Stimulated activated CD4-positive, alpha-beta T cell treated with anti-CD3 and anti-CD28 coated beads, Interleukin-1b, Interleukin-23, amount 100 ng/mL, for 48 hours (primary cell): ENCODE measurements at regions not wholly inside any gene's neighbourhood (a gene's known extent, or its start where the extent isn't known, plus 50 kb on each side); places are given as distances from the start of the nearest gene placed in this dataset.
A peak's percentile ranks its signal among the peaks of the same experiment; 100 is the strongest.
"Not testable (repeated sequence)": the region's sequence is repeated elsewhere in the genome, so short reads cannot be mapped to it uniquely, and the experiment has no call there.

ENCODE experiments used
- DNase-seq: peaks from one replicate; pipeline ENCODE4 v3.0.0-alpha.2; 2020

GRCh38 chr3:112736805-112737566, 96.0 kb upstream of the CCDC80 start:
- no peak for DNase-seq

- DNase-seq: no peak
Observed at GRCh38 chr3:112736386-112736785, 95.4 kb upstream of the CCDC80 start.

GRCh38 chr3:112735926-112736325, 95.0 kb upstream of the CCDC80 start:
- DNase-seq: no peak

- DNase-seq: peak; percentile 56
Observed at GRCh38 chr3:112734736-112735350, 93.9 kb upstream of the CCDC80 start.

GRCh38 chr3:112734171-112734570, 93.2 kb upstream of the CCDC80 start:
- DNase-seq: no peak

GRCh38 chr3:112730210-112730609, 89.3 kb upstream of the CCDC80 start:
- no peak for DNase-seq

GRCh38 chr3:112721231-112721630, 80.3 kb upstream of the CCDC80 start:
- no peak for DNase-seq

- DNase-seq: no peak
Observed at GRCh38 chr3:112718967-112719366, 78.0 kb upstream of the CCDC80 start.

GRCh38 chr3:112718516-112718915, 77.6 kb upstream of the CCDC80 start:
- no peak for DNase-seq

GRCh38 chr3:112709911-112710310, 69.0 kb upstream of the CCDC80 start:
- DNase-seq: no peak

- DNase-seq: no peak
Observed at GRCh38 chr3:112699436-112699978, 58.6 kb upstream of the CCDC80 start.

- DNase-seq: not testable (repeated sequence)
Observed at GRCh38 chr3:112698442-112698841, 57.5 kb upstream of the CCDC80 start.

- not testable (repeated sequence) for DNase-seq
Observed at GRCh38 chr3:112696244-112696643, 55.3 kb upstream of the CCDC80 start.

GRCh38 chr3:112695377-112696108, 54.6 kb upstream of the CCDC80 start:
- not testable (repeated sequence) for DNase-seq

GRCh38 chr3:112694906-112695305, 54.0 kb upstream of the CCDC80 start:
- not testable (repeated sequence) for DNase-seq

- DNase-seq: no peak
Observed at GRCh38 chr3:112693186-112693585, 52.2 kb upstream of the CCDC80 start.
